ENCODE measurements at regions not wholly inside any gene's neighbourhood (a gene's known extent, or its start where the extent isn't known, plus 50 kb on each side); places are given as distances from the start of the nearest gene placed in this dataset.

DNA sequence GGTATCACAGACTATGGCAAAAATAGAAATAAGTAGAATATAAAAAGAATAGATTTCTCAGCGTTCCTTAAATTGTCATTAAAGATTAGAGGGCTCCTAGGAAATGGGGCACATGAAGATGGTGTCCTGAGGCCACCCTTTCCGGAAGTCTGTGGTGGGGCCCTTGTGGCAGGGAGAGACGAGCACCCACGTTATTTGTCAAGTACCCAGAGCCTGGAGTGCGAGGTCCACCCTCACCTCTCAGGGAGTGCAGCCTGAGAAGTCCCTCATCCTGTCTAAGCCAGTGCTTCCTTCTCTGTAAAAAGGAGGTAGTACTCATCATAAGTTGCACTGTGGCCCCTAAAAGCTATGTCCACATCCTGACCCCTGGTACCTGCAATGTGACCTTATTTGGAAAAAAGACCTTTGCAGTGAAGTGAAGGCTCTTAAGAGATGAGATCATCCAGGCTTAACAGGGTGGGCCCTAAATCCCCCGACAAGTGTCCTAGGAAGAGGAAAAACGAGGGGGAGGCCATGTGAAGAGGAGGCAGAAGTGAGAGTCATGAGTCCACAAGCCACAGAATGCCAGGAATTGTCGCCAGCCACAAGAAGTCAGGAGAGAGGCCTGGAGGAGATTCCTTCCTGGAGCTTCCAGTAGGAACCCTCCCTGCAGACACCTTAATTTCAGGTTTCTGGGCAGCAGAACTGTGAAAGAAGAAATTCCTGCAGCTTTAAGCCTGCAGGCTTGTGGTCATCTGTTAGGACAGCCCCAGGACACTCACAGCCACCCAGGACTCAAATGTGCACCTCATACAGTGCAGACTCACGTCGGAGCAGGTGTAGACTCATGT lies 76.8 kb upstream of the CCND1 start:
- TF ChIP-seq, protein P1, sequence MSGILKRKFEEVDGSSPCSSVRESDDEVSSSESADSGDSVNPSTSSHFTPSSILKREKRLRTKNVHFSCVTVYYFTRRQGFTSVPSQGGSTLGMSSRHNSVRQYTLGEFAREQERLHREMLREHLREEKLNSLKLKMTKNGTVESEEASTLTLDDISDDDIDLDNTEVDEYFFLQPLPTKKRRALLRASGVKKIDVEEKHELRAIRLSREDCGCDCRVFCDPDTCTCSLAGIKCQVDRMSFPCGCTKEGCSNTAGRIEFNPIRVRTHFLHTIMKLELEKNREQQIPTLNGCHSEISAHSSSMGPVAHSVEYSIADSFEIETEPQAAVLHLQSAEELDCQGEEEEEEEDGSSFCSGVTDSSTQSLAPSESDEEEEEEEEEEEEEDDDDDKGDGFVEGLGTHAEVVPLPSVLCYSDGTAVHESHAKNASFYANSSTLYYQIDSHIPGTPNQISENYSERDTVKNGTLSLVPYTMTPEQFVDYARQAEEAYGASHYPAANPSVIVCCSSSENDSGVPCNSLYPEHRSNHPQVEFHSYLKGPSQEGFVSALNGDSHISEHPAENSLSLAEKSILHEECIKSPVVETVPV (CRISPR knock-in tag; IDR thresholded peaks at IDR 0.05), result no peak
- TF ChIP-seq CSDC2 (CRISPR knock-in tag; IDR thresholded peaks at IDR 0.05) (no peak), ZC3H10 (CRISPR knock-in tag; IDR thresholded peaks at IDR 0.05) (no peak), ZFP3 (CRISPR knock-in tag; IDR thresholded peaks at IDR 0.05) (no peak), BACH2 (CRISPR knock-in tag; IDR thresholded peaks at IDR 0.05; ENCODE audit: borderline replicate concordance) (no peak), GLIS3 (CRISPR knock-in tag; IDR thresholded peaks at IDR 0.05) (no peak), PPARA (CRISPR knock-in tag; IDR thresholded peaks at IDR 0.05; ENCODE audit: borderline replicate concordance) (no peak), ESRRG (CRISPR knock-in tag; IDR thresholded peaks at IDR 0.05) (no peak), OSR1 (CRISPR knock-in tag; IDR thresholded peaks at IDR 0.05) (no peak), ARNTL (CRISPR knock-in tag; IDR thresholded peaks at IDR 0.05; ENCODE audit: borderline replicate concordance, low read depth) (no peak), SNAI2 (CRISPR knock-in tag; IDR thresholded peaks at IDR 0.05) (no peak), ZNF565 (CRISPR knock-in tag; conservative IDR thresholded peaks at IDR 0.05; ENCODE audit: low read depth) (no peak), ZFP30 (CRISPR knock-in tag; IDR thresholded peaks at IDR 0.05) (no peak), TCF4 (CRISPR knock-in tag; IDR thresholded peaks at IDR 0.05; ENCODE audit: borderline replicate concordance) (no peak)
- TF ChIP-seq, protein P2, sequence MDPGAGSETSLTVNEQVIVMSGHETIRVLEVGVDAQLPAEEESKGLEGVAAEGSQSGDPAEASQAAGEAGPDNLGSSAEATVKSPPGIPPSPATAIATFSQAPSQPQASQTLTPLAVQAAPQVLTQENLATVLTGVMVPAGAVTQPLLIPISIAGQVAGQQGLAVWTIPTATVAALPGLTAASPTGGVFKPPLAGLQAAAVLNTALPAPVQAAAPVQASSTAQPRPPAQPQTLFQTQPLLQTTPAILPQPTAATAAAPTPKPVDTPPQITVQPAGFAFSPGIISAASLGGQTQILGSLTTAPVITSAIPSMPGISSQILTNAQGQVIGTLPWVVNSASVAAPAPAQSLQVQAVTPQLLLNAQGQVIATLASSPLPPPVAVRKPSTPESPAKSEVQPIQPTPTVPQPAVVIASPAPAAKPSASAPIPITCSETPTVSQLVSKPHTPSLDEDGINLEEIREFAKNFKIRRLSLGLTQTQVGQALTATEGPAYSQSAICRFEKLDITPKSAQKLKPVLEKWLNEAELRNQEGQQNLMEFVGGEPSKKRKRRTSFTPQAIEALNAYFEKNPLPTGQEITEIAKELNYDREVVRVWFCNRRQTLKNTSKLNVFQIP (CRISPR knock-in tag; IDR thresholded peaks at IDR 0.05; ENCODE audit: borderline replicate concordance, low read depth), result no peak
- ATAC-seq, result no peak

DNA sequence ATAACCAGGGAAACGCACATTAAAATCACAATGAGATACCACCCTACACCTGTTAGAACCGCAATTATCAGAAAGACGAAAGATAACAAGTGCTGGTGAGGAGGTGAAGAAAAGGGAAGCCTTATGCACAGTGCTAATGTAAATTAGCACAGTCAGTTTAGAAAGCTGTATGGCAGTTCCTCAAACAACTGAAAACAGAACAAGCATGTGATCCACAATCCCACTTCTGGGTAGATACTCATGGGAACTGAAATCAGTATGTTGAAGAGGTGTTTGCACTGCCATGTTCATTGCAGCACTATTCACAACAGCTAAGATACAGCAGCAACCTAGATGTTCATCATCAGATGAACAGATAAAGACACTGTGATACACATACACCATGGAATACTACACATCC lies 75.0 kb upstream of the CCND1 start:
- TF ChIP-seq ZNF70 (CRISPR knock-in tag; IDR thresholded peaks at IDR 0.05) (no peak), ISL1 (CRISPR knock-in tag; IDR thresholded peaks at IDR 0.05) (no peak), ZFP30 (CRISPR knock-in tag; IDR thresholded peaks at IDR 0.05) (no peak), ARNTL (CRISPR knock-in tag; IDR thresholded peaks at IDR 0.05; ENCODE audit: borderline replicate concordance, low read depth) (no peak), RARB (CRISPR knock-in tag; IDR thresholded peaks at IDR 0.05) (no peak), ZNF8 (CRISPR knock-in tag; IDR thresholded peaks at IDR 0.05) (no peak), GLIS3 (CRISPR knock-in tag; IDR thresholded peaks at IDR 0.05) (no peak), TCF4 (CRISPR knock-in tag; IDR thresholded peaks at IDR 0.05; ENCODE audit: borderline replicate concordance) (no peak), CSDC2 (CRISPR knock-in tag; IDR thresholded peaks at IDR 0.05) (no peak), PPARA (CRISPR knock-in tag; IDR thresholded peaks at IDR 0.05; ENCODE audit: borderline replicate concordance) (no peak), ZFP3 (CRISPR knock-in tag; IDR thresholded peaks at IDR 0.05) (no peak), ZC3H10 (CRISPR knock-in tag; IDR thresholded peaks at IDR 0.05) (no peak), BACH2 (CRISPR knock-in tag; IDR thresholded peaks at IDR 0.05; ENCODE audit: borderline replicate concordance) (no peak), SNAI2 (CRISPR knock-in tag; IDR thresholded peaks at IDR 0.05) (no peak)
- TF ChIP-seq, protein P3, sequence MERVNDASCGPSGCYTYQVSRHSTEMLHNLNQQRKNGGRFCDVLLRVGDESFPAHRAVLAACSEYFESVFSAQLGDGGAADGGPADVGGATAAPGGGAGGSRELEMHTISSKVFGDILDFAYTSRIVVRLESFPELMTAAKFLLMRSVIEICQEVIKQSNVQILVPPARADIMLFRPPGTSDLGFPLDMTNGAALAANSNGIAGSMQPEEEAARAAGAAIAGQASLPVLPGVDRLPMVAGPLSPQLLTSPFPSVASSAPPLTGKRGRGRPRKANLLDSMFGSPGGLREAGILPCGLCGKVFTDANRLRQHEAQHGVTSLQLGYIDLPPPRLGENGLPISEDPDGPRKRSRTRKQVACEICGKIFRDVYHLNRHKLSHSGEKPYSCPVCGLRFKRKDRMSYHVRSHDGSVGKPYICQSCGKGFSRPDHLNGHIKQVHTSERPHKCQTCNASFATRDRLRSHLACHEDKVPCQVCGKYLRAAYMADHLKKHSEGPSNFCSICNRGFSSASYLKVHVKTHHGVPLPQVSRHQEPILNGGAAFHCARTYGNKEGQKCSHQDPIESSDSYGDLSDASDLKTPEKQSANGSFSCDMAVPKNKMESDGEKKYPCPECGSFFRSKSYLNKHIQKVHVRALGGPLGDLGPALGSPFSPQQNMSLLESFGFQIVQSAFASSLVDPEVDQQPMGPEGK (CRISPR knock-in tag; IDR thresholded peaks at IDR 0.05; ENCODE audit: borderline replicate concordance), result no peak
- TF ChIP-seq, protein P2 (CRISPR knock-in tag; IDR thresholded peaks at IDR 0.05; ENCODE audit: borderline replicate concordance, low read depth), result no peak
- TF ChIP-seq, protein P4, sequence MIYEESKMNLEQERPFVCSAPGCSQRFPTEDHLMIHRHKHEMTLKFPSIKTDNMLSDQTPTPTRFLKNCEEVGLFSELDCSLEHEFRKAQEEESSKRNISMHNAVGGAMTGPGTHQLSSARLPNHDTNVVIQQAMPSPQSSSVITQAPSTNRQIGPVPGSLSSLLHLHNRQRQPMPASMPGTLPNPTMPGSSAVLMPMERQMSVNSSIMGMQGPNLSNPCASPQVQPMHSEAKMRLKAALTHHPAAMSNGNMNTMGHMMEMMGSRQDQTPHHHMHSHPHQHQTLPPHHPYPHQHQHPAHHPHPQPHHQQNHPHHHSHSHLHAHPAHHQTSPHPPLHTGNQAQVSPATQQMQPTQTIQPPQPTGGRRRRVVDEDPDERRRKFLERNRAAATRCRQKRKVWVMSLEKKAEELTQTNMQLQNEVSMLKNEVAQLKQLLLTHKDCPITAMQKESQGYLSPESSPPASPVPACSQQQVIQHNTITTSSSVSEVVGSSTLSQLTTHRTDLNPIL (CRISPR knock-in tag; IDR thresholded peaks at IDR 0.05; ENCODE audit: low read depth), result no peak
- TF ChIP-seq, protein P1 (CRISPR knock-in tag; IDR thresholded peaks at IDR 0.05), result no peak
- no peak for ATAC-seq

Measured in SK-N-SH treated with all-trans-retinoic acid at 6 μM for 48 hours (cell line).